Right atrium auricular region (tissue), 2 donors: ENCODE measurements at regions not wholly inside any gene's neighbourhood (a gene's known extent, or its start where the extent isn't known, plus 50 kb on each side); places are given as distances from the start of the nearest gene placed in this dataset.

ENCODE experiments used
- DNase-seq: peaks from one replicate; pipeline ENCODE4 v3.0.0-alpha.2; 2019; ENCODE audit warnings: low spot score
- H3K27ac ChIP-seq, 2 donors: fragments of 200-600 bp; sonication (generic); 1 replicate in 1 of 2; 2 replicates in 1 of 2; pipeline ENCODE4 v1.5.1; 2016 to 2019
- H3K27me3 ChIP-seq, 2 donors: fragments of 200-600 bp; sonication (generic); one replicate each; pipeline versions ENCODE4 v1.5.1 to v1.6.0; 2017 to 2019
- H3K36me3 ChIP-seq: fragments of 200-600 bp; sonication (generic); one replicate; pipeline ENCODE4 v1.5.1; 2016
- H3K4me1 ChIP-seq, 2 donors: fragments of 200-600 bp; sonication (generic); one replicate each; pipeline versions ENCODE4 v1.5.1 to v1.6.0; 2017 to 2019
- H3K4me3 ChIP-seq, 2 donors: fragments of 200-600 bp; sonication (generic); 1 replicate in 1 of 2; 2 replicates in 1 of 2; pipeline ENCODE4 v1.5.1; 2017 to 2019; ENCODE audit warnings: mild to moderate bottlenecking in 1 of 2, moderate library complexity in 1 of 2
- H3K9me3 ChIP-seq, 2 donors: fragments of 200-600 bp; sonication (generic); one replicate each; pipeline ENCODE4 v1.5.1; 2019
- TF ChIP-seq, protein P1 (sequence below), 2 donors: fragments of 200-600 bp; sonication (generic); IDR thresholded peaks; one replicate each; pipeline ENCODE4 v1.5.1; 2019; ENCODE audit warnings: antibody characterized with exemption in 2 of 2

DNA sequence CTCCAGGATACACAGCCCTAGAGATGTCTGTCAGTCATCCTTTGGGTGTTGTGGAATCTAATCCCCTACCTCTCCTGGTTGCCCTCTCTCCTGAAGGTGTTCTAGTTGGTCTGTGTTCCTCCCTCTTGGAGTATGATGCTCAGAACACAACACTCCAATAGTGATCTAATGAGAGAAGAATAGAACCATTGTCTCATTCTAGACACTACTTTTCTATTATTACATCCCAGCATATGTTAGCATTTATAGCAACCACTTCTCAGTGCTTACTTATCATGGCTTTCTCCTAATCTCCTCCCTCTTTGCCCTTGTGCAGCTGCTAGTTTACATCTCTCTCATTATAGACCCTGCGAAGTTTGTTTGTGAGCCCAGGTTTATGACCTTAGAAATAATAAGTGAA is 109.0 kb downstream of the UNC5CL start:
- Histone ChIP-seq H3K27me3 (no peaks in the 10 kb centered on the region), H3K4me1 (peaks cover 0 to 12% of the 10 kb centered on the region in 2 donors), H3K36me3 (no peaks in the 10 kb centered on the region), H3K9me3 (no peaks in the 10 kb centered on the region), H3K27ac (peak overlapping the region in 1 of 2 donors; percentile 27), H3K4me3 (no peak overlapping the region)
- TF ChIP-seq, protein P1, sequence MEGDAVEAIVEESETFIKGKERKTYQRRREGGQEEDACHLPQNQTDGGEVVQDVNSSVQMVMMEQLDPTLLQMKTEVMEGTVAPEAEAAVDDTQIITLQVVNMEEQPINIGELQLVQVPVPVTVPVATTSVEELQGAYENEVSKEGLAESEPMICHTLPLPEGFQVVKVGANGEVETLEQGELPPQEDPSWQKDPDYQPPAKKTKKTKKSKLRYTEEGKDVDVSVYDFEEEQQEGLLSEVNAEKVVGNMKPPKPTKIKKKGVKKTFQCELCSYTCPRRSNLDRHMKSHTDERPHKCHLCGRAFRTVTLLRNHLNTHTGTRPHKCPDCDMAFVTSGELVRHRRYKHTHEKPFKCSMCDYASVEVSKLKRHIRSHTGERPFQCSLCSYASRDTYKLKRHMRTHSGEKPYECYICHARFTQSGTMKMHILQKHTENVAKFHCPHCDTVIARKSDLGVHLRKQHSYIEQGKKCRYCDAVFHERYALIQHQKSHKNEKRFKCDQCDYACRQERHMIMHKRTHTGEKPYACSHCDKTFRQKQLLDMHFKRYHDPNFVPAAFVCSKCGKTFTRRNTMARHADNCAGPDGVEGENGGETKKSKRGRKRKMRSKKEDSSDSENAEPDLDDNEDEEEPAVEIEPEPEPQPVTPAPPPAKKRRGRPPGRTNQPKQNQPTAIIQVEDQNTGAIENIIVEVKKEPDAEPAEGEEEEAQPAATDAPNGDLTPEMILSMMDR (IDR thresholded peaks at IDR 0.05), result no peak
- no peak for DNase-seq

DNA sequence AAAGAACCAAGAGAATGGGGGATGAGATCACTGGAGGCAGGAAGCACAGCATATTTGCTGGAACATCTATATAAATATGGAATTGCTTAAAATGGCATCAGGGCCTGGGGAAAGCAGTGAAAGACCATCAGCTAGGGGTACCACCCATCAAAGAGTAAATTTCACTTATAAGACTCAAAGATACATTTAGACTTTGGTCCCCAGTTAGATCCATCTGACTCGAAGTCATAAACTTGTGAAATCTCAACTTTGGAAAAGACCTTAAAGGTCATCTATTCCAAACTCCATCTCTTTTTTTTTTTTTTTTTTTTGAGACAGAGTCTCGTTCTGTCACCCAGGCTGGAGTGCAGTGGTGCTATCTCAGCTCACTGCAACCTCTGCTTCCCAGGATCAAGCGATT is 109.8 kb downstream of the UNC5CL start:
- H3K27ac ChIP-seq, result no peak overlapping the region

DNA sequence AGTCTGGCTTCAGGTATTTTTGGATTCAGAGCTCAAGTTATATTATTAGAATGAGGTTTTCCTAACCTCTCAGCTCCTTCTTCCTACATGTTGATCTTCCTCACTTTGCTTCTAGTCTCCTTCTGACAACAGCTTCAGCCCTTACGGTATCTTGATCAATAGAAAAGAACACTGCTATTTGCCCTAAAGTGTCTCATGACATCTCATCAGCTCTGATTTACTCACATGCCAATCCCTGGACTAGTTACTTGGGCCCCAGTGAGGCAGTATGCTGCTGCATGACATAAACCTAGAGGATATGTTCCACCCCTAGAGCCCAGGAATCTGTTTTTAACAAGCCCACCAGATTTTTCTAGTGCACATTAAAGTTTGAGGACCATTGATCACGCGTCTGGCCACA is 110.3 kb downstream of the UNC5CL start:
- Histone ChIP-seq H3K27ac (no peak overlapping the region), H3K27me3 (no peaks in the 10 kb centered on the region), H3K4me3 (no peak overlapping the region), H3K9me3 (no peaks in the 10 kb centered on the region), H3K36me3 (no peaks in the 10 kb centered on the region), H3K4me1 (peaks cover 0 to 12% of the 10 kb centered on the region in 2 donors)
- TF ChIP-seq, protein P1 (IDR thresholded peaks at IDR 0.05), result no peak
- no peak for DNase-seq

More for the DNA sequence above, 109.8 kb downstream of the UNC5CL start:
- Histone ChIP-seq H3K4me1 (peaks cover 0 to 12% of the 10 kb centered on the region in 2 donors), H3K4me3 (no peak overlapping the region), H3K27me3 (no peaks in the 10 kb centered on the region), H3K9me3 (no peaks in the 10 kb centered on the region), H3K36me3 (no peaks in the 10 kb centered on the region)
- TF ChIP-seq, protein P1 (IDR thresholded peaks at IDR 0.05), result no peak
- DNase-seq, result no peak

DNA sequence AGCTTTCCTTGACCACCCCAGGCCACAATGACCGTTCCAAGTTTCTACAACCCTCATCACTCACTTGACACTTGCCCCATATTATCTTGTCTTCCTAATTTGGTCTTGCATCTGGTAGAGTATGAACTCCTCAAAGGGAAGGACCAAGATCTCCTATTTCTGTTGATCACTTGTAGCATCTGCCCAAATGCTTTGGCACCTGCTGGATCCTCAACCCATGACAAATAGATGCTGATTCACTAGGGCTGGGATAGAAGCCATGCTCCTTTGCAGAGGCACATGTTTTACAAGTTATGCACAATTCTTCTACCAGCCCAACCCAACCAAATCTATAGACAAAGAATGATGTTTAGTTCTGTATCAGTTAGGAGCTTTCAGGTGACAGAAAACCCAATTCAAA is 110.7 kb downstream of the UNC5CL start:
- Histone ChIP-seq H3K36me3 (no peaks in the 10 kb centered on the region), H3K9me3 (no peaks in the 10 kb centered on the region), H3K27me3 (no peaks in the 10 kb centered on the region), H3K4me3 (no peak overlapping the region), H3K4me1 (peaks cover 0 to 9% of the 10 kb centered on the region in 2 donors), H3K27ac (no peak overlapping the region)
- no peak for DNase-seq
- TF ChIP-seq, protein P1 (IDR thresholded peaks at IDR 0.05), result no peak

DNA sequence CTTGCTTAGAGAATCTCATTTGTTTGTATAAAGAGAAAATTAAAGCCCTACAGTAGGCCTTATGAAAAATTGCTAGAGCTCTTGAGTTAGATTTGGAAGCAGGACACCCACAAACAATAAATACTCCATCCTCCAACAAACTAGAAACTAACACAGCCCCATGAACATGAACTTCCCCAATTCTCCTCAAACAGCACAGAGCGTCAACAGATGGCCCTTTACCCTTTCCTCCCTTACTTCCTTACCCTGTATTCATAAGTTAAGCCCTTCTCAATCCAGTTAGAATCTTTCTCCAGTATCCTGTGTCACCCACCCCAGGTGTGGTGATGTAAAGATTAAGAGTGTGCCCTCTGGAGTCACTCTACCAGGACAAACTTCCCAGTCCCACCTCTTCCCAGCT is 113.7 kb downstream of the UNC5CL start:
- TF ChIP-seq, protein P1 (IDR thresholded peaks at IDR 0.05), result no peak
- Histone ChIP-seq H3K36me3 (no peaks in the 10 kb centered on the region), H3K9me3 (no peaks in the 10 kb centered on the region), H3K27ac (no peak overlapping the region), H3K4me3 (no peak overlapping the region), H3K27me3 (no peaks in the 10 kb centered on the region), H3K4me1 (peaks cover 0 to 2% of the 10 kb centered on the region in 2 donors)
- no peak for DNase-seq

DNA sequence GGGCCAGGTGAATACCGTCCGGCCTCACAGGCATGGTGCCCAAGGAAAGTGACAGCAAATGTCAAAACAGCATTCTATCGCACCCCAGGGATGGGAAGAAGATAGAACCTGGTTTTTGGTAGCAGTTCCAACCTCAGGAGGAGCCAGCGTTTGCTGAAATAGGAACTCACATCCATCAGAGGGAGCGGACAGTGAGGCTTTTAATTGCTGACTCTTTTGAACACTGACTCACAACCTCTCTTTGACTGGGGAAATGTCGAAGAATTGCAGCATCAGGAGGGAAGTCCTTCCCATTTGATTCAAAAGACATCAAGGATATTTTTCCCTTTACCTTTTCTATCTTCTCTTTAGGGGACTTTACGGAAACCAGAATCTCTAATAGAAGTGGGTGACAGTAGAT is 114.2 kb downstream of the UNC5CL start:
- Histone ChIP-seq H3K27ac (no peak overlapping the region), H3K27me3 (no peaks in the 10 kb centered on the region), H3K9me3 (no peaks in the 10 kb centered on the region), H3K4me3 (no peak overlapping the region), H3K4me1 (no peaks in the 10 kb centered on the region), H3K36me3 (no peaks in the 10 kb centered on the region)
- TF ChIP-seq, protein P1 (IDR thresholded peaks at IDR 0.05), result no peak
- DNase-seq, result no peak
